Nephron (organoid): ENCODE measurements at regions not wholly inside any gene's neighbourhood (a gene's known extent, or its start where the extent isn't known, plus 50 kb on each side); places are given as distances from the start of the nearest gene placed in this dataset.

Experiments
- H3K27ac Mint-ChIP-seq, 3 experiments: 2 replicates each; pipeline ENCODE4 v1.8.0; 2020; ENCODE audit warnings: mixed read lengths in 3 of 3, mild to moderate bottlenecking in 2 of 3, moderate library complexity in 1 of 3
- H3K27me3 Mint-ChIP-seq: 2 replicates; pipeline ENCODE4 v1.8.0; 2021; ENCODE audit warnings: low read depth, mild to moderate bottlenecking, moderate library complexity, mixed read lengths
- H3K36me3 Mint-ChIP-seq: 2 replicates; pipeline ENCODE4 v1.8.0; 2020; ENCODE audit warnings: low read depth, mixed read lengths
- H3K4me1 Mint-ChIP-seq: 2 replicates; pipeline ENCODE4 v1.8.0; 2020; ENCODE audit warnings: mixed read lengths
- H3K4me3 Mint-ChIP-seq, 3 experiments: 2 replicates each; pipeline ENCODE4 v1.8.0; 2020; ENCODE audit warnings: mild to moderate bottlenecking in 3 of 3, mixed read lengths in 3 of 3, moderate library complexity in 2 of 3
- H3K9me3 Mint-ChIP-seq: 2 replicates; pipeline ENCODE4 v1.8.0; 2020; ENCODE audit warnings: mixed read lengths
- TF ChIP-seq, protein P1 (sequence below), 3 experiments: fragments of 200-600 bp; sonication (generic); IDR thresholded peaks; one replicate each; pipeline ENCODE4 v1.5.0; 2021; ENCODE audit warnings: antibody characterized with exemption in 3 of 3; ENCODE audit not compliant: unreplicated experiment in 3 of 3

GRCh38 chr5:105754056-105754455 lies 1916.7 kb downstream of the EFNA5 start:
- TF ChIP-seq, protein P1, sequence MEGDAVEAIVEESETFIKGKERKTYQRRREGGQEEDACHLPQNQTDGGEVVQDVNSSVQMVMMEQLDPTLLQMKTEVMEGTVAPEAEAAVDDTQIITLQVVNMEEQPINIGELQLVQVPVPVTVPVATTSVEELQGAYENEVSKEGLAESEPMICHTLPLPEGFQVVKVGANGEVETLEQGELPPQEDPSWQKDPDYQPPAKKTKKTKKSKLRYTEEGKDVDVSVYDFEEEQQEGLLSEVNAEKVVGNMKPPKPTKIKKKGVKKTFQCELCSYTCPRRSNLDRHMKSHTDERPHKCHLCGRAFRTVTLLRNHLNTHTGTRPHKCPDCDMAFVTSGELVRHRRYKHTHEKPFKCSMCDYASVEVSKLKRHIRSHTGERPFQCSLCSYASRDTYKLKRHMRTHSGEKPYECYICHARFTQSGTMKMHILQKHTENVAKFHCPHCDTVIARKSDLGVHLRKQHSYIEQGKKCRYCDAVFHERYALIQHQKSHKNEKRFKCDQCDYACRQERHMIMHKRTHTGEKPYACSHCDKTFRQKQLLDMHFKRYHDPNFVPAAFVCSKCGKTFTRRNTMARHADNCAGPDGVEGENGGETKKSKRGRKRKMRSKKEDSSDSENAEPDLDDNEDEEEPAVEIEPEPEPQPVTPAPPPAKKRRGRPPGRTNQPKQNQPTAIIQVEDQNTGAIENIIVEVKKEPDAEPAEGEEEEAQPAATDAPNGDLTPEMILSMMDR (IDR thresholded peaks at IDR 0.05; ENCODE audit: unreplicated experiment in 3 of 3), result no peak
- Mint-ChIP-seq H3K9me3 (peaks cover 7% of the 10 kb centered on the region), H3K27me3 (no peaks in the 10 kb centered on the region), H3K27ac (peak overlapping the region; percentile 53 to 95 (median 89)), H3K4me3 (peak overlapping the region in 1 of 3 experiments; percentile 15), H3K4me1 (peaks cover 4% of the 10 kb centered on the region), H3K36me3 (no peaks in the 10 kb centered on the region)

DNA sequence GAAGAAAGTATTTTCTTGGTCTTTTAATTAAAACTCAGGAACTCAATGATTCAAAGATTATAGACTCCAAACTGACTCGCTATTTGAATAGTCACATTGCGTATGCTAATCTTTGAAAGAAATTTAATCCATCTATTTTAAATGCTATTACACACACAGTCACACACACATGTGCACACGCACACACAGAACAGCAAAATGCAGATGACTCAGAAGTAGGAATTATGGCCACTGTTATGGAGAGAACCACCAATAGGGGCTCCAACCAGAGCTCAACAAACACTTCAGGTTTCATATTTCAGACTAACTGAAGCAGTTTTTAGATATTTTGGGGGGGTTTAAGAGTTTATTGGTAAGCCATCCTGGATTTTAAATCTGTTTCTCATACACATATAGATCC lies 1917.9 kb downstream of the EFNA5 start:
- H3K27me3 Mint-ChIP-seq, result no peaks in the 10 kb centered on the region
- H3K4me1 Mint-ChIP-seq, result peaks cover 4% of the 10 kb centered on the region
- H3K36me3 Mint-ChIP-seq, result no peaks in the 10 kb centered on the region
- TF ChIP-seq, protein P1 (IDR thresholded peaks at IDR 0.05; ENCODE audit: unreplicated experiment in 3 of 3), result no peak
- H3K9me3 Mint-ChIP-seq, result peaks cover 5% of the 10 kb centered on the region
- H3K27ac Mint-ChIP-seq, result peak overlapping the region in 2 of 3 experiments; percentile 10 to 38
- no peak overlapping the region for H3K4me3 Mint-ChIP-seq

GRCh38 chr5:105751908-105752307 lies 1918.8 kb downstream of the EFNA5 start:
- Mint-ChIP-seq H3K36me3 (no peaks in the 10 kb centered on the region), H3K27ac (peak overlapping the region; percentile 46 to 72 (median 57)), H3K9me3 (peaks cover 5% of the 10 kb centered on the region), H3K4me3 (no peak overlapping the region), H3K27me3 (no peaks in the 10 kb centered on the region), H3K4me1 (peaks cover 4% of the 10 kb centered on the region)
- TF ChIP-seq, protein P1 (IDR thresholded peaks at IDR 0.05; ENCODE audit: unreplicated experiment in 3 of 3), result no peak

DNA sequence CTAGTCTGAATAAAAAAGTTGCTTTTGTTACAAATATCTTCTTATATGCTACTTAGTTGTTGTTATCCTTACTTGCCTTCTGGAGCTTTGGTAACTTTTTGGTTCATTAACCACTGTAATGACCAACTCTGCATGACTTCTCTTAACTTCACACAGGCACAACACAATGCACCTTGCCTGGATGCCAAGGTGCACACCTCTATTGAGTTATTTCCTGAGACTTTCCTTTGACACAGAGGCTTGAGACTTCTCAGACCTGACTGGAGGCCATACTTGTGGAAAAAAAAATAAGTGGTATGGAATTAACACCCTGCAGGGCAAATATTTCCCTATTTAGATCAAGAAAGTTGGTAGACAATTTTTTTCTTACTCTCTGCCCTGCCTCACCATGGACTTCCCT lies 1925.6 kb downstream of the EFNA5 start:
- Mint-ChIP-seq H3K4me3 (no peak overlapping the region), H3K9me3 (peaks cover 5% of the 10 kb centered on the region), H3K27me3 (no peaks in the 10 kb centered on the region), H3K4me1 (no peaks in the 10 kb centered on the region), H3K36me3 (no peaks in the 10 kb centered on the region), H3K27ac (peak overlapping the region in 1 of 3 experiments; percentile 13)
- TF ChIP-seq, protein P1 (IDR thresholded peaks at IDR 0.05; ENCODE audit: unreplicated experiment in 3 of 3), result no peak

GRCh38 chr5:105740242-105740641 lies 1930.5 kb downstream of the EFNA5 start:
- Mint-ChIP-seq H3K27ac (no peak overlapping the region), H3K27me3 (no peaks in the 10 kb centered on the region), H3K4me1 (no peaks in the 10 kb centered on the region), H3K9me3 (peaks cover 3% of the 10 kb centered on the region), H3K36me3 (no peaks in the 10 kb centered on the region), H3K4me3 (no peak overlapping the region)
- TF ChIP-seq, protein P1 (IDR thresholded peaks at IDR 0.05; ENCODE audit: unreplicated experiment in 3 of 3), result no peak

GRCh38 chr5:105739732-105740131 lies 1931.0 kb downstream of the EFNA5 start:
- Mint-ChIP-seq H3K27me3 (no peaks in the 10 kb centered on the region), H3K9me3 (peaks cover 3% of the 10 kb centered on the region), H3K4me1 (no peaks in the 10 kb centered on the region), H3K36me3 (no peaks in the 10 kb centered on the region), H3K4me3 (no peak overlapping the region), H3K27ac (no peak overlapping the region)
- TF ChIP-seq, protein P1 (IDR thresholded peaks at IDR 0.05; ENCODE audit: unreplicated experiment in 3 of 3), result no peak
